ENCODE measurements at regions not wholly inside any gene's neighbourhood (a gene's known extent, or its start where the extent isn't known, plus 50 kb on each side); places are given as distances from the start of the nearest gene placed in this dataset.

- TF ChIP-seq CTCF (IDR thresholded peaks at IDR 0.05) = no peak
- no peak for TF ChIP-seq POLR2A (IDR thresholded peaks at IDR 0.05)
Observed at GRCh38 chr17:14935845-14936485, 329.2 kb downstream of the PMP22 start.

Measured in uterus (tissue), 2 donors.